Adrenal gland (tissue), 5 donors: ENCODE measurements at regions not wholly inside any gene's neighbourhood (a gene's known extent, or its start where the extent isn't known, plus 50 kb on each side); places are given as distances from the start of the nearest gene placed in this dataset.

Experiments used
- CTCF ChIP-seq, 6 experiments: fragments of 450-650 bp in 4 of 6; fragments of 200-600 bp in 2 of 6; sonication (generic) in 1 of 6; IDR thresholded peaks; 1 replicate in 5 of 6; 2 replicates in 1 of 6; pipeline versions ENCODE4 v1.5.1 to v1.8.0; 2016 to 2021; ENCODE audit warnings: antibody characterized with exemption in 6 of 6, mild to moderate bottlenecking in 2 of 6, moderate library complexity in 1 of 6
- POLR2A ChIP-seq, 2 donors: fragments of 450-650 bp; IDR thresholded peaks; one replicate each; pipeline ENCODE4 v1.6.1; 2017; ENCODE audit warnings: antibody characterized with exemption in 2 of 2, mild to moderate bottlenecking in 2 of 2, moderate library complexity in 1 of 2
- donor health status: DM: no; HTN: no; CAD: no.

GRCh38 chr2:185185044-185185443, 553.6 kb upstream of the FSIP2 start:
- TF ChIP-seq CTCF (IDR thresholded peaks at IDR 0.05) = no peak
- TF ChIP-seq POLR2A (IDR thresholded peaks at IDR 0.05) = no peak
